Activated CD8-positive, alpha-beta memory T cell treated with anti-CD3 and anti-CD28 coated beads, Interleukin-2, amount 50 U/mL, for 4 hours (primary cell): ENCODE measurements at regions not wholly inside any gene's neighbourhood (a gene's known extent, or its start where the extent isn't known, plus 50 kb on each side); places are given as distances from the start of the nearest gene placed in this dataset.

Experiments
- DNase-seq: peaks from one replicate; pipeline ENCODE4 v3.0.0-alpha.2; 2020

- DNase-seq, result no peak
These were observed 142.5 kb upstream of the SPACA1 start for GRCh38 chr6:87905101-87905641.

GRCh38 chr6:87904011-87904410 is 143.6 kb upstream of the SPACA1 start:
- DNase-seq, result no peak

DNA sequence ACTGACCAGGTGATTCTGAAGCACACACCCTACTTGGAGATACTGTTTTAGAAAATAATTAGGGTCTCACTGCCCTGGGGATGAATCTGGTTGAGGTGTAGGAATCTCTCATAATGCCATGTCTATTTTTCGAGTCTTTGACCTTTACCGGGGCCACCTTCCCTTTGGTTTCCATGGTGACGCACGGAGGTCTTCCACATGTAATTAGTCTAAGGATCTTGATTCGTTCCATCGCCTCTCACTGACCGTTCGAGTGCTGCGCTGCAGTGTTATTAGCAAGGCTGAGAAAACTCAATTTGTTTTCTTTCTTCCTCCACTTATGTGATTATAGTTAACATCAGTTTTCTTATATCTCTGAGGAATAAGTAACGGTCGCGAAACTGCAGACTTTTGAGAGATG is 144.3 kb upstream of the SPACA1 start:
- no peak for DNase-seq

DNA sequence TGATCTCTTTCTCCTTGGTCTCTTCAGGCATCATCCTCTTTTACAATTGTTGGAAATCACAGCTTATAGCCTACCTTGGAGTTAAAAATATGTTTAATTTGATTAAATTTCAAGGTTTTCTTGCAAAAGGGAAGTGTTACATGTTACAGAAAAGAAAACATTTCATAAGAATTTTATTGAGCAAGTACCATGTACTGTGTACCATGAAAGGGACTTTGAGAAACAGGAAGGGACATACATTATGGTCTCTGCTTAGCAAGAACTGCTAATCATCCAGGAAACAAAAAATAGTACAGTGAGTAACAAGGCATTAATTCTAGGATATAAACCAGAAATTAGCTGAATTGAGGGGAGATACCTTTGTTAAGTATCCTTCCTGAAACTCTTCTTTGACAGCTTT is 145.3 kb upstream of the SPACA1 start:
- no peak for DNase-seq

DNA sequence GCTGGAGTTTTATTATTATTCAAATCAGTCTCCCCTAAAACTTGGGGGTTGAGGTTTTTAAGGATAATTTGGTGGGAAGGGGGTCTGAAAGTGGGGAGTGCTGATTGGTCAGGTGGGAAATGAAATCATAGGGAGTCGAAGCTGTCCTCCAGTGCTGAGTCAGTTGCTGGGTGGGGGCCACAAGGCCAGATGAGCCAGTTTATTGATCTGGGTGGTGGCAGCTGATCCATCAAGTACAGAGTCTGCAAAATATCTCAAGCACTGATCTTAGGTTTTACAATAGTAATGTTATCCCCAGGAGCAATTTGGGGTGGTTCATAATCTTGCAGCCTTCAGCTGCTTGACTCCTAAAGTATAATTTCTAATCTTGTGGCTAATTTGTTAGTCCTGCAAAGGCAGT is 146.0 kb upstream of the SPACA1 start:
- DNase-seq, result no peak

DNA sequence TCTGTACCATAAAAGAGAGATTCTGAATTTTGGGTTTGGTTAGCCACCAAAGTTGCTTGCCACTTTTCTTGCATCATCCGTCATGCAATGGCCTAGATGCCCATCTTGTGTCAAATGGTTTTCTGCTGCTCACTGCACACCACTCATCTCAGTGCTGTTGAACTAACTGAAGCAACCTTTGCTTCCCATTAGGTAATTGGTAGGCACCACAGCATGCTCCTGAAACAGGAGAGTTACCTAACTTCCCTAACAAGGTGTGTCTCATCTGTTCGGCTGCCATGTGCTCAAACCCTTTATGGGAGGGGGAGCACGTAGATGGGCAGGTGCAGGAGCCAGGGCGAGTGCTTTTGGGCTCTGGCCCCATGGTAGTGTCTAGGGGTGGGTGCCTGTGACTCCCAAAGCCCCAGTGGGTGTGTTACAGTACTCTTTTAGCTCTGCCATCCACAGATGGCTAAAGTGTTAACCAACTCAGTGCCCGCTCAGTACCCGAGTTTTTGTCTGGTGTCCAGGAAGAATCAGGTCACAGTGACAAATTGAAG is 147.4 kb upstream of the SPACA1 start:
- DNase-seq, result no peak

GRCh38 chr6:87899499-87900147 is 148.0 kb upstream of the SPACA1 start:
- DNase-seq, result no peak

GRCh38 chr6:87897663-87898062 is 150.0 kb upstream of the SPACA1 start:
- no peak for DNase-seq

DNA sequence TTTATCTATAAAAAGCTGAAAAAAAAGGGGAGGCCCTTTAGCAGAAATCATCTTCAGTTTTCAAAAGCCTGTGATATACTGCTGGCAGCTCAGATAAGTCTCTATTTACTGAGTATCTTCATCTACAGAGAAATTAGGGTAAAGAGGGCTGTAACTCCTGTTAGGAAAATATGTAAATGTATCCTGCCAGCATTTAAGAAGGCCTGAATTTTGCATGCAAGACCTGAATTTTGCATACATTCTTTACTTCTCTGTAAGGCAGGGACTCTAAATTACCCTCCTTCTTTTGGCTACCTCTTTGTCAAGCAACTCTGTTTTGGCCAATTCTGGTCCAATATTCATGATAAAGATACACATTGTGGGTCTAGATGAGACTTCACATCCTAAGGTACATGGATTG is 150.6 kb upstream of the SPACA1 start:
- DNase-seq, result no peak

- no peak for DNase-seq
These were observed 160.4 kb upstream of the SPACA1 start for GRCh38 chr6:87887266-87887665.

- no peak for DNase-seq
These were observed 163.4 kb upstream of the SPACA1 start for GRCh38 chr6:87884203-87884602.

DNA sequence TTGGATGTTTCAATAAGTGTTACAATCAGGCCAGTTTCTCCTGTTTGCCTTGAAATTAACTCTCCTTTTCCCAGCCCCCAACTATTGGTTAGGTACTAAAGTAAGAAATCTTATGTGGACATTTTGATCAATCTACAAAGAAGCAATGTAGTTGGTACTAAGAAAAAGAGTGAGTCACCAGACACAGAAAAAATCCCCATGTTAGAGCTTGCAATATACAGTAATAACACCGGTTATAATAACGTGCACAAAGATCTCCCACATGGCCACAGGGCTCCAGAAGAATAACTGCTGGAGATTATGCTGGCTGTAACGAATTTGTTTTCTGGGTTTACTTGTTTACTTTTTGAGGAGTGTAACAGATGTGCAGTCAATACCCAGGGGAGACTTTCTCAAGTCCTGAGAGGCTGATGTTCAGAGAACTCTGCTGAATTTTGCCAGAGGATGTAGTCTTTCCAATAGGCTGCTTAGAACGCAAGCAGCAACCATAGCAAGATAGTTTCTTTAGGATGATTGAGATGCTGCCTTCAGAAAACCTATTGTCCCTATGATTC is 166.2 kb upstream of the SPACA1 start:
- no peak for DNase-seq

- DNase-seq, result no peak
These were observed 168.3 kb upstream of the SPACA1 start for GRCh38 chr6:87879132-87879861.

- DNase-seq, result no peak
These were observed 171.9 kb upstream of the SPACA1 start for GRCh38 chr6:87875781-87876180.

GRCh38 chr6:87873556-87873955 is 171.5 kb upstream of the AKIRIN2 start:
- DNase-seq, result no peak

DNA sequence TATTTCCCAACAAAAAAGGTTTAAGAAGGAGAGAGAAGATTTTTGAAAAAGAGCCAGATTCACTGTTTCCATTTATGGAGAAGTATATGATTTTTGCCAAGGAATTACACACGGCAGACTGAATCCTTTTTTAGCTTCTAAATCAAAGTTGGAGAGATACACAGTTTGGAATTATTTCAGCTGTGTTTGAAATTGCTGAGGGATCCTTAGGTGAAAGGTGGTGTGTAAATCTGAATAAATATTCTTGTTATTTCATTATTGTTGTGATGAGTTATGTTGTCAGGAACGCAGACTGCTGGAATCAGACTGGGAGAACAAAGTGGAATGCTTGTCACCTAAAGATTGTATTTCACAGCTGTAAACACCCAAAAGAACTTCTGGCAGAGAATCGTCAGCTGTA is 168.5 kb upstream of the AKIRIN2 start:
- DNase-seq, result no peak

DNA sequence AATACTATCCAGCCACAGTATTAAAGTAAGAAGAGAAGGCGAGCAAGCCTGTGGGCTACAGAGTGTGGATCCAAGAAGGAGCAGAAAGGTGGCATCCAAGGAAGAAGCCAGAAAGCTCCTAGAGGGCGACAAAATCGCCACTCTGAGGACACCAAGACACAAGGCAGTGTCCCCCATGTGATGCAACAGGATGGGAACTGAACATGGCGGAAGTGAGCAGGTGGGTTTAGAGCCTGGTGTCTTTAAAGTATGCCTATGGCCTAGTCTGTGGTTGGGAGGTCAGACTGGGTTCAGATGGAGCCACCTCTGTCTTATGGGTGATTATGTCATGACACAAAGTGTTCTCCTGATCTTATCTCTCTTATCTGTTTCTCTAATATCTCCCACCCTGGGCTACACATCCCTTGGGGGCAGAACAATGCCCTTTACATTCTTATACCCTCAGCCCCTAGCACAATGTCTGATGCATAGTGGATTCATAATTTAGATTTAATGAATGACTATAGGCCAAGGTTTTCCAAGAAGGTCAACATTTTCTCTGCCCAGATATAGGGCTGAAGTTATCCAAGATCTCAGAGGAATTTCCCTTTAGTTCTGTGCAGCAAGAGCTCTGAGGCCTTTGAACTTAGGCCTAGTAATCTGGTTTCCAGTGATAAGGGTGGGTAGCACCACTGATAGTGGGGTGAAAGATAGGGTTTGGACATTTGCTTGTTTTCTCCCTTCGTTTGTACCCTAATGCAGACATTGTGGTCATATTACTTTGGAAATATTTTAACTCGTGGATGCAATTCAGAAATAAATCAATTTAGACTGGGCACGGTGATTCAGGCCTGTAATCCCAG is 167.3 kb upstream of the AKIRIN2 start:
- no peak for DNase-seq

- DNase-seq, result no peak
These were observed 158.9 kb upstream of the AKIRIN2 start for GRCh38 chr6:87860902-87861301.

GRCh38 chr6:87858440-87858839 is 156.4 kb upstream of the AKIRIN2 start:
- DNase-seq, result no peak

DNA sequence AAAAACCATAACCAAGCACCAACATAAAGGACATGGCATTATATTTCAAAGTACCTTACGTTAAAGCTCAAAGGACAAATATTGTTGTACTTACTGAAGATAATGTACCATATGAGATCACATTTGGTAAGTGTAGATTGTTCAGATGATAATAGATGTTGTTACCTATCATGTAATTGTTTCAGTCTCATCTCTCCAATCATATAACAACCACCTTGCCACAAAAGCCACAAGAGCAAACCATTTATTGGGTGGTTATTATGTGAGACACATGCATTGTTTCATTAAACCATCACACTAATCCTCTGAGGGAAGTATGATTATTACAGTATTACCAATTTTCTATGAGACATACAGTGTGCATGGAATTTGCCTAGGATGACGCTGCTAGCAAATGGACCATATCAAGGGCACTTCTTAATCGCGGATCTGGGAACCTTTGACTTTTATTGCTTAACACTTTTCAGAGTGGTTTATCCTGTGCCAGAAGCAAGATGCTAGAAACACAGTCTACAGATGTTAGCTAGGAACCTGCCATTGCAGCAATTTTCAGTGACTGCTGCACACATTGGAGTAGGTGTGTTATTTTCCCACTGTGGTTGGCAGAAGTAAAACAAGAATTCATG is 149.8 kb upstream of the AKIRIN2 start:
- no peak for DNase-seq

- DNase-seq, result no peak
These were observed 146.6 kb upstream of the AKIRIN2 start for GRCh38 chr6:87848616-87849015.

- DNase-seq, result no peak
These were observed 145.8 kb upstream of the AKIRIN2 start for GRCh38 chr6:87847830-87848210.
